HCT116 (cell line): ENCODE measurements at regions not wholly inside any gene's neighbourhood (a gene's known extent, or its start where the extent isn't known, plus 50 kb on each side); places are given as distances from the start of the nearest gene placed in this dataset.

Experiments used
- ATAC-seq: fragments of 200-7000 bp; cut with Tn5 transposase; 2 replicates; pipeline ENCODE4 v1.9.1; 2020; ENCODE audit warnings: mild to moderate bottlenecking, moderate library complexity
- BruUV-seq: library from RNA; stranded (reverse); fragments of 400-500 nt; replicated peaks from 2 replicates; lab custom pipeline; 2021; lab: Mats Ljungman, UMichigan
- CTCF ChIA-PET: fragments of 300-600 bp; sonication (Branson Sonifier 250); formaldehyde crosslinking; loops from one replicate; lab custom pipeline; 2021; ENCODE audit warnings: antibody characterized with exemption; lab: Charles Lee
- POLR2A ChIA-PET: fragments of 300-600, 350-600 bp; sonication (Branson Sonifier 250); formaldehyde crosslinking; loops from one replicate; lab custom pipeline; 2021; ENCODE audit warnings: antibody characterized with exemption; lab: Charles Lee
- RAD21 ChIA-PET, 2 experiments: fragments of 300-600 bp; sonication (Branson Sonifier 250); formaldehyde crosslinking; loops; one replicate each; lab custom pipeline; 2023; ENCODE audit warnings: low total read pairs in 2 of 2; ENCODE audit not compliant: uncharacterized antibody in 2 of 2, unreplicated experiment in 2 of 2, low non-redundant PET in 1 of 2; lab: Charles Lee
- DNase-seq: peaks from one replicate; pipeline ENCODE4 v3.0.0-alpha.2; 2010; ENCODE audit warnings: low read depth, low spot score
- H2AFZ ChIP-seq: fragments of 200-600 bp; shearing (Covaris generic), sonication (generic); 2 replicates; pipeline ENCODE4 v1.6.1; 2017; ENCODE audit warnings: low read depth, mixed run types, mixed read lengths, antibody characterized with exemption, low read length; ENCODE audit not compliant: poor library complexity, severe bottlenecking
- H3K27ac ChIP-seq: 2 replicates; pipeline ENCODE4 v1.5.1; 2012; ENCODE audit warnings: low read depth, low read length
- H3K27me3 ChIP-seq: fragments of 200-600 bp; sonication (generic); 2 replicates; pipeline ENCODE4 v1.6.1; 2016; ENCODE audit warnings: mixed run types, low read length, mixed read lengths; ENCODE audit not compliant: insufficient read depth
- H3K36me3 ChIP-seq, 2 experiments: fragments of 200-500 bp in 1 of 2; fragments of 200-600 bp in 1 of 2; sonication (Bioruptor generic) in 1 of 2; sonication (generic) in 1 of 2; 2 replicates each; pipeline versions ENCODE4 v1.5.1 to v1.6.1; 2014 to 2016; ENCODE audit warnings: low read length in 2 of 2, inconsistent platforms in 1 of 2, mixed read lengths in 1 of 2, mixed run types in 1 of 2; ENCODE audit not compliant: insufficient read depth in 2 of 2, control insufficient read depth in 1 of 2
- H3K4me1 ChIP-seq, 2 experiments: fragments of 200-600 bp in 1 of 2; sonication (generic) in 1 of 2; 2 replicates each; pipeline versions ENCODE4 v1.5.1 to v1.6.1; 2012 to 2017; ENCODE audit warnings: low read length in 2 of 2, inconsistent platforms in 1 of 2, mild to moderate bottlenecking in 1 of 2, mixed read lengths in 1 of 2, mixed run types in 1 of 2, moderate library complexity in 1 of 2; ENCODE audit not compliant: insufficient read depth in 2 of 2, control insufficient read depth in 1 of 2
- H3K4me2 ChIP-seq: fragments of 200-600 bp; sonication (generic); 2 replicates; pipeline ENCODE4 v1.6.1; 2017; ENCODE audit warnings: mixed run types, low read length, mixed read lengths
- H3K4me3 ChIP-seq, 2 experiments: fragments of 200-600 bp in 1 of 2; sonication (generic) in 1 of 2; replicated peaks in 1 of 2; 2 replicates each; pipeline ENCODE4 v1.5.1; 2011 to 2016; ENCODE audit warnings: low read length in 2 of 2, control low read depth in 1 of 2, low read depth in 1 of 2, mild to moderate bottlenecking in 1 of 2, mixed read lengths in 1 of 2, mixed run types in 1 of 2
- H3K79me2 ChIP-seq: fragments of 200-600 bp; sonication (generic); 2 replicates; pipeline ENCODE4 v1.6.1; 2017; ENCODE audit warnings: mild to moderate bottlenecking, mixed run types, low read length, moderate library complexity, mixed read lengths; ENCODE audit not compliant: insufficient read depth
- H3K9ac ChIP-seq: fragments of 200-600 bp; sonication (generic); 2 replicates; pipeline ENCODE4 v1.6.1; 2016; ENCODE audit warnings: low read length, mixed read lengths
- H3K9me2 ChIP-seq: fragments of 200-600 bp; sonication (generic), shearing (Covaris generic); 2 replicates; pipeline ENCODE4 v1.6.1; 2017; ENCODE audit warnings: mixed run types, mild to moderate bottlenecking, moderate library complexity; ENCODE audit not compliant: insufficient read depth
- H3K9me3 ChIP-seq, 2 experiments: fragments of 200-500 bp in 1 of 2; fragments of 200-600 bp in 1 of 2; sonication (Bioruptor generic) in 1 of 2; sonication (generic) in 1 of 2; 2 replicates each; pipeline ENCODE4 v1.6.1; 2014 to 2017; ENCODE audit warnings: low read length in 2 of 2, mixed read lengths in 2 of 2, inconsistent platforms in 1 of 2, low read depth in 1 of 2, mild to moderate bottlenecking in 1 of 2, mixed run types in 1 of 2, moderate library complexity in 1 of 2; ENCODE audit not compliant: control insufficient read depth in 1 of 2, insufficient read depth in 1 of 2
- H4K20me1 ChIP-seq: fragments of 200-600 bp; sonication (generic), shearing (Covaris generic); 2 replicates; pipeline ENCODE4 v1.6.1; 2017; ENCODE audit warnings: mixed run types, mild to moderate bottlenecking, moderate library complexity; ENCODE audit not compliant: insufficient read depth
- ATF3 ChIP-seq: IDR thresholded peaks from 2 replicates; pipeline ENCODE4 v1.6.1; 2012
- CBX3 ChIP-seq: IDR thresholded peaks from 2 replicates; pipeline ENCODE4 v1.6.1; 2012; ENCODE audit warnings: low read depth
- CEBPB ChIP-seq: IDR thresholded peaks from 2 replicates; pipeline ENCODE4 v1.6.1; 2012; ENCODE audit warnings: low read depth
- CTCF ChIP-seq, 3 experiments: fragments of 200-600 bp in 1 of 3; sonication (generic) in 1 of 3; IDR thresholded peaks in 2 of 3; conservative IDR thresholded peaks in 1 of 3; 2 replicates each; pipeline ENCODE4 v1.5.1; 2012 to 2017; ENCODE audit warnings: low read depth in 2 of 3, low read length in 2 of 3, antibody characterized with exemption in 1 of 3, borderline replicate concordance in 1 of 3, control low read depth in 1 of 3, mild to moderate bottlenecking in 1 of 3, mixed read lengths in 1 of 3, mixed run types in 1 of 3, moderate library complexity in 1 of 3; ENCODE audit not compliant: insufficient read depth in 1 of 3
- ELF1 ChIP-seq: IDR thresholded peaks from 2 replicates; pipeline ENCODE4 v1.6.1; 2012; ENCODE audit warnings: low read depth, borderline replicate concordance
- FOSL1 ChIP-seq: IDR thresholded peaks from 2 replicates; pipeline ENCODE4 v1.6.1; 2012; ENCODE audit warnings: low read depth
- JUND ChIP-seq: IDR thresholded peaks from 2 replicates; pipeline ENCODE4 v1.6.1; 2012
- SIN3A ChIP-seq: IDR thresholded peaks from 2 replicates; pipeline ENCODE4 v1.6.1; 2012; ENCODE audit warnings: low read depth
- SP1 ChIP-seq: IDR thresholded peaks from 2 replicates; pipeline ENCODE4 v1.6.1; 2012; ENCODE audit warnings: low read depth
- ZNF274 ChIP-seq: fragments of 200-500 bp; sonication (Bioruptor generic); IDR thresholded peaks from 2 replicates; pipeline ENCODE4 v1.6.1; 2014; ENCODE audit warnings: mild to moderate bottlenecking, low read depth, low read length, inconsistent platforms
- intact Hi-C: fragments of 100-400 bp; cut with micrococcal nuclease; formaldehyde crosslinking; loops from 2 replicates; pipeline ENCODE4 v1.10.0; 2022

GRCh38 chr1:96372881-96373280, 348.7 kb upstream of the PTBP2 start:
- ChIA-PET POLR2A (no interaction called here), CTCF (no interaction called here), RAD21 (no interaction called here)
- Histone ChIP-seq H3K27ac (no peak overlapping the region), H3K9ac (no peak overlapping the region), H3K36me3 (no peaks in the 10 kb centered on the region), H3K4me3 (no peak overlapping the region), H3K79me2 (no peaks in the 10 kb centered on the region), H3K27me3 (no peaks in the 10 kb centered on the region), H3K4me2 (no peak overlapping the region), H2AFZ (no peak overlapping the region), H3K4me1 (peaks cover 7 to 16% of the 10 kb centered on the region in 2 experiments), H3K9me2 (no peaks in the 10 kb centered on the region), H4K20me1 (no peaks in the 10 kb centered on the region), H3K9me3 (no peaks in the 10 kb centered on the region)
- no peak for ATAC-seq
- no peak for TF ChIP-seq CEBPB
- TF ChIP-seq CBX3, result no peak
- no peak for TF ChIP-seq SP1
- TF ChIP-seq ATF3, result no peak
- no peak for TF ChIP-seq ZNF274
- TF ChIP-seq FOSL1, result no peak
- TF ChIP-seq CTCF (IDR thresholded peaks at IDR 0.05 in 2 of 3, conservative IDR thresholded peaks at IDR 0.05 in 1 of 3; ENCODE audit: borderline replicate concordance in 1 of 3, insufficient read depth in 1 of 3, low read depth in 2 of 3, low read length in 2 of 3), result no peak
- no peak for TF ChIP-seq ELF1
- no peak for TF ChIP-seq JUND
- no peak for TF ChIP-seq SIN3A
- intact Hi-C loops, result no loop called here
- BruUV-seq, result no TSS peak
- DNase-seq, result no peak
